Breast epithelium (tissue), 4 donors: ENCODE measurements at regions not wholly inside any gene's neighbourhood (a gene's known extent, or its start where the extent isn't known, plus 50 kb on each side); places are given as distances from the start of the nearest gene placed in this dataset.
A peak's percentile ranks its signal among the peaks of the same experiment; 100 is the strongest.

Source experiments
- DNase-seq, 2 donors: peaks; one replicate each; pipeline ENCODE4 v3.0.0-alpha.2; 2019; ENCODE audit warnings: low spot score in 2 of 2
- H3K27ac ChIP-seq, 2 donors: fragments of 200-600 bp; sonication (generic) in 1 of 2; one replicate each; pipeline ENCODE4 v1.5.1; 2016 to 2019; ENCODE audit warnings: mild to moderate bottlenecking in 1 of 2
- H3K27me3 ChIP-seq, 2 donors: fragments of 200-600 bp; sonication (generic) in 1 of 2; one replicate each; pipeline versions ENCODE4 v1.5.1 to v1.6.0; 2017 to 2019; ENCODE audit warnings: control low read depth in 1 of 2, mild to moderate bottlenecking in 1 of 2
- H3K36me3 ChIP-seq: fragments of 200-600 bp; one replicate; pipeline ENCODE4 v1.5.1; 2019
- H3K4me1 ChIP-seq, 2 donors: fragments of 200-600 bp; sonication (generic); one replicate each; pipeline ENCODE4 v1.5.1; 2016 to 2019; ENCODE audit warnings: control low read depth in 1 of 2
- H3K4me3 ChIP-seq, 3 donors: fragments of 200-600 bp; sonication (generic); 1 replicate in 2 of 3; 2 replicates in 1 of 3; pipeline ENCODE4 v1.5.1; 2016 to 2019; ENCODE audit warnings: mild to moderate bottlenecking in 3 of 3, moderate library complexity in 2 of 3
- H3K9me3 ChIP-seq, 2 donors: fragments of 200-600 bp; sonication (generic) in 1 of 2; one replicate each; pipeline ENCODE4 v1.5.1; 2016 to 2019; ENCODE audit warnings: control low read depth in 1 of 2
- CTCF ChIP-seq, 3 donors: fragments of 450-650 bp; IDR thresholded peaks; one replicate each; pipeline ENCODE4 v1.5.1; 2016 to 2017; ENCODE audit warnings: antibody characterized with exemption in 3 of 3, mild to moderate bottlenecking in 3 of 3, moderate library complexity in 3 of 3
- POLR2A ChIP-seq: fragments of 450-650 bp; IDR thresholded peaks from one replicate; pipeline ENCODE4 v1.6.1; 2016; ENCODE audit warnings: antibody characterized with exemption, mild to moderate bottlenecking, moderate library complexity
- POLR2AphosphoS5 ChIP-seq, 3 donors: sonication (generic); formaldehyde crosslinking; IDR thresholded peaks; one replicate each; pipeline ENCODE4 v1.6.1; 2017; ENCODE audit warnings: antibody characterized with exemption in 3 of 3
- intact Hi-C: fragments of 100-400 bp; cut with DNase I; formaldehyde crosslinking; loops from one replicate; pipeline ENCODE4 v1.15.1; 2023; ENCODE audit warnings: low total_unique reads

DNA sequence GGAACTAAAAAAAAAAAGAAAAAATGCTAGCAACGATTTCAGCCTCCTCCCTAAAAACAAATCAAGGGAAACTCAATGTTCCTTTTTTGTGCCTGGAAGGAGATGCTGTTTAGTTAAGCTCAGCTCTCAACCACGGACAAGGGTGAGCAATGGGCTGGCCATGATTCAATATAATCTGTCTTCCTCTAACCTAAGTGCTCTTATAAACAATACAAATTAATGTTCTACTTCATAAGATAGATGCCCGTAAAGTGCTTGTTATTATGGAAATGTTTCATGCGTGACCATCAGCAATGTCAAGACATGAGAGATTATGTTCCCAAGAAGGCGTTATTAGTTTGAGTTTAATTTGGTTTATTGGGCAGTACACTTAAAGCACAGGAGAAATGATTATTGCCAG is 320.3 kb downstream of the SFMBT2 start:
- Histone ChIP-seq H3K27ac (peak overlapping the region in 1 of 2 donors; percentile 55), H3K9me3 (no peaks in the 10 kb centered on the region), H3K4me3 (no peak overlapping the region), H3K27me3 (no peaks in the 10 kb centered on the region), H3K4me1 (no peaks in the 10 kb centered on the region), H3K36me3 (no peaks in the 10 kb centered on the region)
- intact Hi-C loops: no loop called here
- no peak for TF ChIP-seq CTCF (IDR thresholded peaks at IDR 0.05)
- no peak for TF ChIP-seq POLR2A
- peak in 1 of 3 donors; percentile 42 for TF ChIP-seq POLR2AphosphoS5 (IDR thresholded peaks at IDR 0.05)
- DNase-seq: no peak

DNA sequence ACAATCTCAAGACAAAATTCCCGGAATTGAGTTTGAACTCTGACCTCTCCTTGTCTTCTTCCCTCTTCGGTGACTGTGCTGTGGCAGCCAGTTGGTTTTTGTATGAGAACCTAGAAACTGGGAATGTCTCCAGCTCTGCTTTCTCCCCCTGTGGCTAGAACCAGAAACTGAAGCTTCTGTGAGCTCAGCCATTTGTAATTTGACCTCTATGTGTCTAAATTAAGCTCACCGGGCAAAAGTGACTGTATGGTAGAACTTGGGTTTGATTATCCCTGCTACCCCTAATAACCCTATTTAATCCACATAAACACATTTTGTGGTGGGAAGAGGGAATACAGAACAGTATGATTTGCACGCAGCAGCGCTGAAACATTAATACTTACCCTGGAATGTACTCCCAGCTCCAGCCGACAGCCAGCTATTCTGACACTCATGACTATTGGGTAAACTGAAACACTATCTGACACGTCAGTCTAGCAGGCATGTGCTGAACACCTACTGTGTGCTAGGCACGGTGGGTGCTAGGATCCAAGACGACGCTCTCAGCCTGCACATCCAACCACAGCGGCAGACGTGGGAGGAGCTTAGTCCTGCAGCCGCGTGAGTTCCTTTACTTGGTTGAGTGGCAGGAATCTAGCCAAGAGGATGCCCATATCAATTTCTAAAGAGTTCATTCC is 324.8 kb downstream of the SFMBT2 start:
- H3K27me3 ChIP-seq: no peaks in the 10 kb centered on the region
- intact Hi-C loops: no loop called here
- H3K4me3 ChIP-seq: no peak overlapping the region
- no peaks in the 10 kb centered on the region for H3K4me1 ChIP-seq
- DNase-seq: no peak
- peak overlapping the region in 1 of 2 donors; percentile 18 for H3K27ac ChIP-seq
- no peaks in the 10 kb centered on the region for H3K36me3 ChIP-seq
- H3K9me3 ChIP-seq: no peaks in the 10 kb centered on the region
- TF ChIP-seq CTCF (IDR thresholded peaks at IDR 0.05) (peak in 1 of 3 donors; percentile 41), POLR2AphosphoS5 (IDR thresholded peaks at IDR 0.05) (no peak), POLR2A (no peak)

DNA sequence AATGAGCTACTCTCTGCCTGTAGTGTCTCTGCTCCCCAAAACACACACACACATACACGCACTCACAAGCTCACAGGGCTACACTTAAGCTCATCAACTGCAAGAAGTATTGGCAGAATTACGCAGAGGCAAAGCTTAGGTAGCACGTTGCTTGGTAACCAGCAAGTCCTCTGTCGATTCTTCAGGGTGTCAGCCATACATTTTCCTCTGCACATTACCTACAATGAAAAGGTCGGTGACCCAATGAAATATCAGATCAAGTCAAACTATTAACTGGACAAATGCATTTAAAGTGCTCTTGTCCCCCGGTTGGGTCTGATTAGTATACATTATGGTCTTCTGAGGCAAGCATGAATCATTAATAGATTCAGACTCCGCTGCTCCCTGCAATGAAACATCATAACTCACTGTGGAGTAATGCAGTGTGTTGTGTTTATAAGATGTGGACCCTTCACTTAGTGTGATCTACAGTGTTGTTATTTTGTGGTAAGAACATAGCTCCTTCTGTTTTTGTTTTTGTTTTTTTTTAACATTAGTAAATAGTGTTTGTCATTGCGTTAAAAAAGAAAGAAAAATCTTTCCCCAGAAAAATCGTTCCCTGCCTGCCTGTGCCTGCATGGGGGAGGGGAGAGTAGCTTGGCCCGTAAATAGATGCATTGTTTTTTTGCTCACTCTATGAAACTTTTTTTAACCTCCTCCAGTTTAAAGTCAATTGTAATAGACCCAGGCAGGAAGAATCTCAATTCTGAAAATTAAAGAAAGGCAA is 325.5 kb downstream of the SFMBT2 start:
- TF ChIP-seq POLR2AphosphoS5 (IDR thresholded peaks at IDR 0.05) (no peak), POLR2A (no peak), CTCF (IDR thresholded peaks at IDR 0.05) (no peak)
- H3K9me3 ChIP-seq: no peaks in the 10 kb centered on the region
- H3K4me3 ChIP-seq: no peak overlapping the region
- intact Hi-C loops: no loop called here
- no peaks in the 10 kb centered on the region for H3K27me3 ChIP-seq
- peak overlapping the region in 1 of 2 donors; percentile 18 for H3K27ac ChIP-seq
- H3K4me1 ChIP-seq: no peaks in the 10 kb centered on the region
- DNase-seq: no peak
- no peaks in the 10 kb centered on the region for H3K36me3 ChIP-seq

GRCh38 chr10:7084280-7085005 is 326.4 kb downstream of the SFMBT2 start:
- H3K27me3 ChIP-seq: peaks cover 0 to under 1% of the 10 kb centered on the region in 2 donors
- H3K9me3 ChIP-seq: no peaks in the 10 kb centered on the region
- intact Hi-C loops: no loop called here
- DNase-seq: no peak
- no peaks in the 10 kb centered on the region for H3K36me3 ChIP-seq
- H3K4me3 ChIP-seq: no peak overlapping the region
- H3K4me1 ChIP-seq: no peaks in the 10 kb centered on the region
- H3K27ac ChIP-seq: no peak overlapping the region
- no peak for TF ChIP-seq POLR2AphosphoS5 (IDR thresholded peaks at IDR 0.05)
- TF ChIP-seq POLR2A: no peak
- no peak for TF ChIP-seq CTCF (IDR thresholded peaks at IDR 0.05)
